Epithelial cell of proximal tubule (primary cell): ENCODE measurements at regions not wholly inside any gene's neighbourhood (a gene's known extent, or its start where the extent isn't known, plus 50 kb on each side); places are given as distances from the start of the nearest gene placed in this dataset.
A peak's percentile ranks its signal among the peaks of the same experiment; 100 is the strongest.

Experiments
- DNase-seq: peaks from one replicate; pipeline ENCODE4 v3.0.0-alpha.2; 2011; ENCODE audit warnings: low read depth
- H3K4me3 ChIP-seq: 2 replicates; pipeline ENCODE4 v1.5.1; 2011; ENCODE audit warnings: low read depth, mild to moderate bottlenecking, low read length
- CTCF ChIP-seq: conservative IDR thresholded peaks from 2 replicates; pipeline ENCODE4 v1.5.1; 2012; ENCODE audit warnings: low read depth, mild to moderate bottlenecking, low read length

GRCh38 chr3:178075344-178075743 lies 460.9 kb upstream of the KCNMB2 start:
- no peak for TF ChIP-seq CTCF
- H3K4me3 ChIP-seq, result no peak overlapping the region
- DNase-seq, result no peak

GRCh38 chr3:178078953-178079352 lies 457.3 kb upstream of the KCNMB2 start:
- H3K4me3 ChIP-seq, result no peak overlapping the region
- DNase-seq, result no peak
- TF ChIP-seq CTCF, result no peak

DNA sequence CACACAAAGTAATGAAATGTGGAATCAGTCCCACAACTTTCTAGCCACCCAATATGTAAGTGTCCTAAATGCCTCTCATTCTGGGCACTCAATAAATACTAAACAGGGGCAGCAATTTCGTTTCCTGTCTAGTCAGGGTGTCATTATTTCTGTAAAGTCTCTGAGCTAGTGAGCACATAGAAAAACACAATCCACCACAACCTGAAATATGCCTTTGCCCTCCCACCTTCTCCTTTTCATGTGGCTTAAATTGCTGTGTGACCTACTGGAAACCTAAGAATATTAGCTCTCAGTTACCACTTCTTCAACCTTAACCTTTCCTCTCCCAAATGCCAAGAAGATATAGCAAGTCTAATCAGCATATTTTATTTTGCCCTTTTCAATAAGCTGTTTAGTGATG lies 456.3 kb upstream of the KCNMB2 start:
- H3K4me3 ChIP-seq, result no peak overlapping the region
- TF ChIP-seq CTCF, result no peak
- no peak for DNase-seq

- no peak for TF ChIP-seq CTCF
- H3K4me3 ChIP-seq, result no peak overlapping the region
- no peak for DNase-seq
These were observed 453.8 kb upstream of the KCNMB2 start for GRCh38 chr3:178082326-178082906.

DNA sequence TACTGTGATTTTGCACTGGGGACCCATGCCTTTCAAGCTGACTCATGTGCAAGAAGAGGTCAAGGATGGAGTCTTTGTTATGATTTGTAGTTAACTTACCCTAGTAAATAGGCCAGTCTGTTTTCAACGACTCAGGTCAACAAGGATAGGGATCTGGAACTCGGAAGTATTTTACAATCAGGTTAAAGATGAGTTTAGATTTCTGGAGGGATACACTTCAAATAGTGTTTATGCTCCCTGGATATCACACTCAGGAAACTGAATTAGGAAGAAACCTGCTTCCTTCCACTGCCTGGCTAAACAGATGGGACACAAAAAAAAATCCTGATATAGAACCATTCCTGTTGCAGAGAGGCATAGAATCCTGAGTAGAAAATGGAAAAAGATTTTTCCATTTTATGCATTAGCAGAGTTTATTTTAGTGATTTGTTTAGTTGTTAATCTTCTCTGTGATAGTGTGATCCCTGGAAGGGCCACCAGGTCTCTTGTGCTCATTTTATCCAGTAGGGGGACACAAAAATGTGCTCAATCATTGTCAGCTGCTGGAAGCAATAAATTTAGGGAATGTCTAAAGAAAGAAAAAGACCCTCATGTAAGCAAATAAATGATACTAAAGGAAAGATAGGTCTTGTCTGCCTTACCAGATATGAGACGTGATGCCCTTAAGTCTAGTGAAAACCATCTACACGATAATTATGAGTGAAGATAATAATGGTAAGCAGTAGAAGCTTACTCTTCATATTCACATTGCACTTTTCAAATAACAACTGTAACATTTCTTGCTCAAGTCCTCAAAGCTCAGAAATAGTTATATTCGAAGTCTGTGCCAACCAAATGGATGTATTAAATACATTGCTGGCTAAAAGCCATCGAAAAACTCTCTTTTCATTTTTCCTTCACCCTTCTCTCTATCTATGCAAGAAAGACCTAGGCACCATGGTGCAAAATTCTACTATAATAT lies 452.1 kb upstream of the KCNMB2 start:
- TF ChIP-seq CTCF, result peak; percentile 77
- no peak overlapping the region for H3K4me3 ChIP-seq
- no peak for DNase-seq

GRCh38 chr3:178084938-178085816 lies 451.1 kb upstream of the KCNMB2 start:
- H3K4me3 ChIP-seq, result no peak overlapping the region
- TF ChIP-seq CTCF, result no peak
- no peak for DNase-seq
